ENCODE measurements at regions not wholly inside any gene's neighbourhood (a gene's known extent, or its start where the extent isn't known, plus 50 kb on each side); places are given as distances from the start of the nearest gene placed in this dataset.
"Not testable (repeated sequence)": the region's sequence is repeated elsewhere in the genome, so short reads cannot be mapped to it uniquely, and the experiment has no call there.

DNA sequence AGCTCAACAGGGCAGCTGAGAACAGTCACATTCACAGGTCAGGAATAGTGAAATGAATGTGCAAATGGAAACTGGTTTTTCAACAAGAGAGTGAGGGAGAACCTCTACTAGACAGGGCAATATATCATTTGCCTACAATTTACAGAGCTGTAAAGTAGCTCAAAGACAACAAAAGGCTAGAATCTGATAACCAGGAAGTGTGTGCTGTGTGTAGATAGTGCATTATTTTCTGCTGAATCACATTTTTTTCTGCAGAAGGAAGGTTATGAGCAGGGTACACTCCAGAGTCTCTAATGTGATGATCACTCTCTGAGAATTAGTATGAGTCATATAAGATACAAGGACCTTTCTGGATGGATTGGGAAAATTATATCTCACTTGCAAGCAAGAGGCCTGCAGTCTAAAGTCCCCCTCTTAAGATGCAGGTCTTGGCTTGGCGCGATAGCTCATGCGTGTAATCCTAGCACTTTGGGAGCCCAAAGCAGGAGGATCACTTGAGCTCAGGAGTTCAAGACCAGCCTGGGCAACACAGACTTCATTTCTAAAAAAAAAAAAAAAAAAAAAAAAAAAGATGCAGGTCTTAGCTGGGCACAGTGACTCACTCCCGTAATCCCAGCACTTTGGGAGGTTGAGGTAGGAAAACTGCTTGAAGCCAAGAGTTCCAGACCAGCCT lies 59.9 kb upstream of the COBL start:
- no peak overlapping the region for H3K4me3 ChIP-seq (ENCODE audit: low read depth, low read length)
- DNase-seq (ENCODE audit: low read depth), result peak; percentile 2
- TF ChIP-seq, protein P1, sequence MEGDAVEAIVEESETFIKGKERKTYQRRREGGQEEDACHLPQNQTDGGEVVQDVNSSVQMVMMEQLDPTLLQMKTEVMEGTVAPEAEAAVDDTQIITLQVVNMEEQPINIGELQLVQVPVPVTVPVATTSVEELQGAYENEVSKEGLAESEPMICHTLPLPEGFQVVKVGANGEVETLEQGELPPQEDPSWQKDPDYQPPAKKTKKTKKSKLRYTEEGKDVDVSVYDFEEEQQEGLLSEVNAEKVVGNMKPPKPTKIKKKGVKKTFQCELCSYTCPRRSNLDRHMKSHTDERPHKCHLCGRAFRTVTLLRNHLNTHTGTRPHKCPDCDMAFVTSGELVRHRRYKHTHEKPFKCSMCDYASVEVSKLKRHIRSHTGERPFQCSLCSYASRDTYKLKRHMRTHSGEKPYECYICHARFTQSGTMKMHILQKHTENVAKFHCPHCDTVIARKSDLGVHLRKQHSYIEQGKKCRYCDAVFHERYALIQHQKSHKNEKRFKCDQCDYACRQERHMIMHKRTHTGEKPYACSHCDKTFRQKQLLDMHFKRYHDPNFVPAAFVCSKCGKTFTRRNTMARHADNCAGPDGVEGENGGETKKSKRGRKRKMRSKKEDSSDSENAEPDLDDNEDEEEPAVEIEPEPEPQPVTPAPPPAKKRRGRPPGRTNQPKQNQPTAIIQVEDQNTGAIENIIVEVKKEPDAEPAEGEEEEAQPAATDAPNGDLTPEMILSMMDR (IDR thresholded peaks at IDR 0.05; ENCODE audit: insufficient read depth, low read length), result no peak

DNA sequence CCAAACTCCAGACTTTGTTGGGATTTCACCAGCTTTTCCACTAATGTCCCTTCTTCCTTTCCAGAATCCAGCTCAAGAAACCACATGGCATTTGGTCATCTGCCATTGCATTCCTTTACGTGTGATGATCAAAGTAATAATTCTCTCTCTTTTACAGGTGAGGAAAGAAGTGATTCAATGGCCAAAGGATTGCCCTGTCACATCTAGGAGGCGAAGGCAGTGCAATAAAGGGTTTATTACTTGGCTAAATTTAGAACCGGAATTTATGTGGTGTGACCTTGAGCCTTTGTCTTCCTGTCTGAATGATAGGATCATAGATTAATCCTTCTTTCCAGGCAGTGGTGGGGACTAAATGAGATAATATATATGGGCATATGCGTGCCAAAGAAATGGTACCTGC lies 58.3 kb upstream of the COBL start:
- no peak overlapping the region for H3K4me3 ChIP-seq (ENCODE audit: low read depth, low read length)
- TF ChIP-seq, protein P1 (IDR thresholded peaks at IDR 0.05; ENCODE audit: insufficient read depth, low read length), result no peak
- no peak for DNase-seq (ENCODE audit: low read depth)

DNA sequence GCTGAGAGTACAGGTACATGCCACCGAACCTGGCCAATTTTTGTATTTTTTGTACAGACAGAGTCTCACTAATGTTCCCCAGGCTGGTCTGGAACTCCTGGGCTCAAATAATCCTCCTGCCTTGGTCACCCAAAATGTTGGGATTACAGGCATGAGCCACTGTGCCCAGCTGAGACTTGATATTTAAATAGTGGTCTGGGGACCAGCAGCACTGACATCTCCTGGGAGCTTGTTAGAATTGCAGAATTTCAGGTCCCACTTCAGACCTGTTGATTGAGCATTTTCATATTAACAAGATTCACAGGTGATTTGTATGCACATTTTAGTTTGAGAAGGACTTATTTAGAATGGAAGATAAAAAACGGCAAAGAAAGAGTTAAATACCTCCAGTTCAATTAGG lies 57.0 kb upstream of the COBL start:
- DNase-seq (ENCODE audit: low read depth); H3K4me3 ChIP-seq (ENCODE audit: low read depth, low read length): not testable (repeated sequence)

DNA sequence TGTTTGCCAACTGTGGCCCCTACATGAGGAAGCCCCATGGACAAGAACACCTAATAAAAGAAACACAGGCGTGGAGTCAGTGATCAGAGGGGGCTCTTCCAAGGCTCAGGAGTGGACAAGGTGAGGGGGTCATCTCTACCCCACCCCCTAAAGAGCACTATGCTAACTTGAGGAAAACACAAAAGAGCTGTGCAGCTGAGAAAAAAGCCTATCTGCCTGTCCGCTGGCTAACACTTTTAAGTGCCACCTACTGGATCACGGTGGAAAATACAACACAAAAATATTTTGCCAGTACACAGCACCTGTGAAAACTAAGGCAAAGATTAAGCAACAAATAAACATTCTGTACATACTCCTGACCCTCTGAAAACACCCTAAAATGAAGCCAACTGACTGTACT lies 53.1 kb upstream of the COBL start:
- no peak overlapping the region for H3K4me3 ChIP-seq (ENCODE audit: low read depth, low read length)
- TF ChIP-seq, protein P1 (IDR thresholded peaks at IDR 0.05; ENCODE audit: insufficient read depth, low read length), result peak; percentile 33
- DNase-seq (ENCODE audit: low read depth), result peak; percentile 11

DNA sequence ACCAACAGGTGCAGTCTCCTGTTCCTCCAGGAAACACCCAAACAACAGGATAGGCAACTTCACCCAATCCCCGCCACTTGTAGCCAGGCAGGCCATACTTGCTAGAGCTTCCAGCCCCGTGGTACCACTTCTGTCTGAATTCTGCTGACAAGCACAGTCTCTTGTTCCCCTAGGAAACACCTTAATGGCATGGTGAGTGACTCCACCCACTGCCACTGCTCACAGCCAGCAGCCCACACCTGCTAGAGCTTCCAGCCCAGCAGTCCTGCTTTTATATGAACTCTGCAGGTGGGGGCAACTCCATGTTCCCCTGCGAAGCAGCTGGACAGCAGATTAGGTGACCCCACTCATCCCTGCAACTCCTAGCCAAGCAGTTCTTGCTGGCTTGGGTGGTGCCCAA lies 52.6 kb upstream of the COBL start:
- not testable (repeated sequence) for DNase-seq (ENCODE audit: low read depth); H3K4me3 ChIP-seq (ENCODE audit: low read depth, low read length)

DNA sequence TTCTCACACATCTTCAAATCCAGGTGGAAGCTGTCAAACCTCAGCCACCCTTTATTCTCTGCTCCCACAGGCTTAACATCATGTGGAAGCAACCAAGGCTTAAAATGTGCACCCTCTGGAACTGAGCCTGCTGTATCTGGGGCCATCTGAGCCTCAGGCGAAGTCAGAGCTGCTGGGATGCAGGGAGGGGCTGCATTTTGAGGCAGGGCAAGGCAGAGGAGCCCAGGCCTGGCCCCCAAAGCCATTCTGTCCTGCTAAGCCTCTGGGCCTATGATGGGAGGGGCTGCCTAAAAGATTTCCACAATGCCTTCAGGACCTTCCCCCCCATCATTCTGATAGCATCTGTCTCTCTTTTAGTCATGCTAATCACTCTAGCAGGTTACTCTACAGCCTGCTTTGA lies 51.7 kb upstream of the COBL start:
- TF ChIP-seq, protein P1 (IDR thresholded peaks at IDR 0.05; ENCODE audit: insufficient read depth, low read length), result no peak
- no peak for DNase-seq (ENCODE audit: low read depth)
- H3K4me3 ChIP-seq (ENCODE audit: low read depth, low read length), result no peak overlapping the region

DNA sequence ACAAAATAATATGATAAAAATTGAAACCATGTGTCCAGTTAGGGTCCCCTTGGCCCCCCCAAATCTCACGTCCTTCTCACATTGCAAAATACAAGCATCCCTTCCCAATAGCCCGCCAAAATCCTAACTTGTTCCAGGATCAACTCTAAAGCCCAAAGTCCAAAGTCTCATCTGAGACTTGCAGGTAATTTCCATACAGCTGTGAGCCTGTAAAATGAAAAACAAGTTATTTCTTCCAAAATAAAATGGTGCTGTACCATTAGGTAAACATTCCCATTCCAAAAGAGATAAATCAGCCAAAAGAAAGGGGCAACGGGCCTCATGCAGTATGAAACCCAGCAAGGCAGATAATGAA lies 51.0 kb upstream of the COBL start:
- no peak for DNase-seq (ENCODE audit: low read depth)
- TF ChIP-seq, protein P1 (IDR thresholded peaks at IDR 0.05; ENCODE audit: insufficient read depth, low read length), result no peak
- no peak overlapping the region for H3K4me3 ChIP-seq (ENCODE audit: low read depth, low read length)

DNA sequence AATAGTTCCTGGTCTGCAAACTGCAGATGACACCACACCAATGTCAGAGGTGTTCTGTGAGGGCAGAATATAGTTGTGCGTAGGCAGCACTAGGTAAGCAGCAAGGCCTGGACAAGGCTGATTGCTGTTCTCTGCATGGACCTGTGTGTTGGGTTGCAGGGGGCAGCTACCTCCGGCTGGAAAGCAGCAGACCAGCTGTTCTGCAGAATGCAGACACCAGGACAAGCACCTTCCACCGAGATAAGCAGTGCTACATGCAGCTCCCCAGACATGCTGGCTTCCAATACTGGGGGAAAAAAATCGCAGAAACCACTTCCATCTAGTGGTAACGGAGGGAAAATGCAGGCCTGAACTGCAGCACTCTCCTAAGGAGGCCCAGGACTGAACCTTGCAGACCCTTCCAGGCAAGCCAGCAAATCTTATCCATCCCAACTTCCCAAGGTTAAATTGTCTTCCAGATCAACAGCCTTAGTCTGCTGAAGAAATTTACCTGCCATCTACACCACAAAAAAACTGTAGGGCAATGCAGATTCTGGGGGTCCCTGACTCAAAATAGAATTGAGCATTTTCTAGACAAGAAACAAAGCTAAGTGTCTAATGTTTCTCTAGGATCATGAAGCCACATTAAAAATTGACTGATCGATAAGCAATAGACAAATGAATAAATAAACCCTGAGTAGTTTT lies 50.5 kb upstream of the COBL start:
- H3K4me3 ChIP-seq (ENCODE audit: low read depth, low read length), result no peak overlapping the region
- peak; percentile 54 for DNase-seq (ENCODE audit: low read depth)
- TF ChIP-seq, protein P1 (IDR thresholded peaks at IDR 0.05; ENCODE audit: insufficient read depth, low read length), result peak; percentile 75

Measured in fibroblast of the aortic adventitia (primary cell).